Gastroesophageal sphincter (tissue), 4 donors: ENCODE measurements at regions not wholly inside any gene's neighbourhood (a gene's known extent, or its start where the extent isn't known, plus 50 kb on each side); places are given as distances from the start of the nearest gene placed in this dataset.

Experiments
- ATAC-seq: fragments of 150-250 bp; one replicate; pipeline ENCODE4 v1.9.1; 2016; ENCODE audit warnings: mild to moderate bottlenecking, moderate library complexity
- H3K27ac ChIP-seq, 4 donors: fragments of 200-600 bp; sonication (generic) in 3 of 4; 1 replicate in 3 of 4; 2 replicates in 1 of 4; pipeline ENCODE4 v1.5.1; 2016 to 2019
- H3K27me3 ChIP-seq: fragments of 200-600 bp; sonication (generic); one replicate; pipeline ENCODE4 v1.5.1; 2019
- H3K36me3 ChIP-seq, 2 donors: fragments of 200-600 bp; sonication (generic); one replicate each; pipeline ENCODE4 v1.5.1; 2019; ENCODE audit warnings: control low read depth in 1 of 2
- H3K4me1 ChIP-seq, 3 donors: fragments of 200-600 bp; sonication (generic); 1 replicate in 2 of 3; 2 replicates in 1 of 3; pipeline ENCODE4 v1.5.1; 2016 to 2019; ENCODE audit warnings: control low read depth in 2 of 3
- H3K4me3 ChIP-seq, 2 donors: fragments of 200-600 bp; sonication (generic); one replicate each; pipeline ENCODE4 v1.5.1; 2019; ENCODE audit warnings: mild to moderate bottlenecking in 1 of 2, moderate library complexity in 1 of 2
- H3K9me3 ChIP-seq, 3 donors: fragments of 200-600 bp; sonication (generic); one replicate each; pipeline ENCODE4 v1.5.1; 2017 to 2019; ENCODE audit warnings: control low read depth in 2 of 3
- EP300 ChIP-seq: sonication (generic); formaldehyde crosslinking; IDR thresholded peaks from one replicate; pipeline ENCODE4 v1.6.1; 2017; ENCODE audit warnings: antibody characterized with exemption, mild to moderate bottlenecking
- POLR2A ChIP-seq, 2 donors: fragments of 450-650 bp; IDR thresholded peaks; one replicate each; pipeline ENCODE4 v1.6.1; 2017; ENCODE audit warnings: antibody characterized with exemption in 2 of 2, mild to moderate bottlenecking in 2 of 2, moderate library complexity in 1 of 2
- POLR2AphosphoS5 ChIP-seq: sonication (generic); formaldehyde crosslinking; IDR thresholded peaks from one replicate; pipeline ENCODE4 v1.6.1; 2017; ENCODE audit warnings: antibody characterized with exemption
- WGBS, 2 donors: methylation state at CpG; one replicate each; pipeline ENCODE4 v1.1.5; 2018; ENCODE audit warnings: low coverage in 1 of 2; 5-methylcytosine and 5-hydroxymethylcytosine counted together
- TF ChIP-seq, protein P1 (sequence below), 4 experiments: fragments of 200-600 bp in 2 of 4; fragments of 450-650 bp in 2 of 4; sonication (generic) in 1 of 4; IDR thresholded peaks; one replicate each; pipeline ENCODE4 v1.5.1; 2017 to 2019; ENCODE audit warnings: antibody characterized with exemption in 4 of 4, mild to moderate bottlenecking in 2 of 4, moderate library complexity in 2 of 4

- no peaks in the 10 kb centered on the region for H3K36me3 ChIP-seq
- no peak for ATAC-seq
- TF ChIP-seq, protein P1, sequence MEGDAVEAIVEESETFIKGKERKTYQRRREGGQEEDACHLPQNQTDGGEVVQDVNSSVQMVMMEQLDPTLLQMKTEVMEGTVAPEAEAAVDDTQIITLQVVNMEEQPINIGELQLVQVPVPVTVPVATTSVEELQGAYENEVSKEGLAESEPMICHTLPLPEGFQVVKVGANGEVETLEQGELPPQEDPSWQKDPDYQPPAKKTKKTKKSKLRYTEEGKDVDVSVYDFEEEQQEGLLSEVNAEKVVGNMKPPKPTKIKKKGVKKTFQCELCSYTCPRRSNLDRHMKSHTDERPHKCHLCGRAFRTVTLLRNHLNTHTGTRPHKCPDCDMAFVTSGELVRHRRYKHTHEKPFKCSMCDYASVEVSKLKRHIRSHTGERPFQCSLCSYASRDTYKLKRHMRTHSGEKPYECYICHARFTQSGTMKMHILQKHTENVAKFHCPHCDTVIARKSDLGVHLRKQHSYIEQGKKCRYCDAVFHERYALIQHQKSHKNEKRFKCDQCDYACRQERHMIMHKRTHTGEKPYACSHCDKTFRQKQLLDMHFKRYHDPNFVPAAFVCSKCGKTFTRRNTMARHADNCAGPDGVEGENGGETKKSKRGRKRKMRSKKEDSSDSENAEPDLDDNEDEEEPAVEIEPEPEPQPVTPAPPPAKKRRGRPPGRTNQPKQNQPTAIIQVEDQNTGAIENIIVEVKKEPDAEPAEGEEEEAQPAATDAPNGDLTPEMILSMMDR (IDR thresholded peaks at IDR 0.05), result no peak
- no peak for TF ChIP-seq POLR2A (IDR thresholded peaks at IDR 0.05)
- TF ChIP-seq EP300, result no peak
- TF ChIP-seq POLR2AphosphoS5, result no peak
- H3K27me3 ChIP-seq, result no peaks in the 10 kb centered on the region
- peak overlapping the region in 1 of 2 donors; percentile 31 for H3K4me3 ChIP-seq
- WGBS, 2 donors, result 25 to 52% methylated on average over 7 to 16 of the region's 19 CpGs
- peaks cover 0 to 14% (median 0%) of the 10 kb centered on the region in 3 donors for H3K4me1 ChIP-seq
- peak overlapping the region in 3 of 4 donors; percentile 32 to 64 (median 39) for H3K27ac ChIP-seq
- no peaks in the 10 kb centered on the region for H3K9me3 ChIP-seq
These were observed 110.8 kb upstream of the ERCC6L2 start for GRCh38 chr9:95764533-95765319.

DNA sequence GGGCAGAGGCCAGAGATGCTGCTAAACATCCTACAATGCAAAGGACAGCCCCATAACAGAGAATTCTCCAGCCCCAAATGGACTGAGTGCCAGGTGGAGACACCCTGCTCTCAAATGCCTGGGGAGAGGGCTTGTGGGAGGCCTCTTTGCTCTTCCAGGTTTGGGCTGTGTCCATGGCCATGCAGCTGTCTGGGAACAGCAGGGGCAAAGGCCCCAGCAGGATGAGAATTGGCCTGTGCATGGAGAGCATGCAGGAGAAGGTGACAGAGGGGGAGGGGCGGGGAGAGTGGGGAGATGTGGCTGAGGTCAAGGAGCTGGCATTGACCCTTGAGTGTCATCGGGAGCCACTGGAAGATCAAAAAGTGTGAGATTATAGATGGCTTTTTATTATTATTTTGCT, 111.5 kb upstream of the ERCC6L2 start:
- H3K9me3 ChIP-seq, result no peaks in the 10 kb centered on the region
- no peak overlapping the region for H3K4me3 ChIP-seq
- H3K4me1 ChIP-seq, result peaks cover 0 to 14% (median 0%) of the 10 kb centered on the region in 3 donors
- peak overlapping the region in 1 of 4 donors; percentile 8 for H3K27ac ChIP-seq
- ATAC-seq, result no peak
- 67 to 87% methylated on average over 1 to 2 of the region's 2 CpGs for WGBS, 2 donors
- no peaks in the 10 kb centered on the region for H3K27me3 ChIP-seq
- H3K36me3 ChIP-seq, result no peaks in the 10 kb centered on the region
- TF ChIP-seq, protein P1 (IDR thresholded peaks at IDR 0.05), result no peak
- TF ChIP-seq EP300, result no peak
- no peak for TF ChIP-seq POLR2AphosphoS5
- no peak for TF ChIP-seq POLR2A (IDR thresholded peaks at IDR 0.05)

DNA sequence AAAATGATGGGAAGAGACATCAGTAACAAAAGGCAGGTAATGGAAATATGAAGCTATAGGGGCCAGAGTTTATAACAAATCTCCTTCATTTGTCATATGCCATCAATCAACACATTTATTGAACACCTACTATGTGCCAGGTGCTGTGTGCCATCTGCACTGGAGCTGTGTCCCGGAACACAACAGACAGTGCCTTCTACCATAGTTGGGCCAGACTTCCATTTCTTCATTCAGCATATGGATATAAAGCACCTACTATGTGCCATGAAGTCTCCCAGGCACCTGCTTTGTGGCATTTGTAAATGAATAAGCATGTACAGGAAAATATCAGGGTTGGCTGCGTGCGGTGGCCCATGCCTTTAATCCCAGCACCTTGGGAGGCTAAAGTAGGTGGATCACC, 112.5 kb upstream of the ERCC6L2 start:
- WGBS, 2 donors, result 86 to 100% methylated on average over 1 to 3 of the region's 3 CpGs

GRCh38 chr9:95762322-95762721, 113.2 kb upstream of the ERCC6L2 start:
- Histone ChIP-seq H3K4me1 (peaks cover 0 to 23% (median 0%) of the 10 kb centered on the region in 3 donors), H3K4me3 (no peak overlapping the region), H3K9me3 (no peaks in the 10 kb centered on the region), H3K36me3 (no peaks in the 10 kb centered on the region), H3K27ac (no peak overlapping the region), H3K27me3 (no peaks in the 10 kb centered on the region)
- ATAC-seq, result no peak
- TF ChIP-seq, protein P1 (IDR thresholded peaks at IDR 0.05), result no peak
- no peak for TF ChIP-seq EP300
- no peak for TF ChIP-seq POLR2AphosphoS5
- no peak for TF ChIP-seq POLR2A (IDR thresholded peaks at IDR 0.05)
- 94 to 100% methylated on average over 1 to 5 of the region's 6 CpGs for WGBS, 2 donors

More for the DNA sequence above, 112.5 kb upstream of the ERCC6L2 start:
- Histone ChIP-seq H3K27ac (no peak overlapping the region), H3K36me3 (no peaks in the 10 kb centered on the region), H3K27me3 (no peaks in the 10 kb centered on the region), H3K4me3 (no peak overlapping the region), H3K4me1 (peaks cover 0 to 16% (median 0%) of the 10 kb centered on the region in 3 donors), H3K9me3 (no peaks in the 10 kb centered on the region)
- no peak for TF ChIP-seq POLR2AphosphoS5
- TF ChIP-seq POLR2A (IDR thresholded peaks at IDR 0.05), result no peak
- TF ChIP-seq, protein P1 (IDR thresholded peaks at IDR 0.05), result no peak
- no peak for TF ChIP-seq EP300
- ATAC-seq, result no peak

DNA sequence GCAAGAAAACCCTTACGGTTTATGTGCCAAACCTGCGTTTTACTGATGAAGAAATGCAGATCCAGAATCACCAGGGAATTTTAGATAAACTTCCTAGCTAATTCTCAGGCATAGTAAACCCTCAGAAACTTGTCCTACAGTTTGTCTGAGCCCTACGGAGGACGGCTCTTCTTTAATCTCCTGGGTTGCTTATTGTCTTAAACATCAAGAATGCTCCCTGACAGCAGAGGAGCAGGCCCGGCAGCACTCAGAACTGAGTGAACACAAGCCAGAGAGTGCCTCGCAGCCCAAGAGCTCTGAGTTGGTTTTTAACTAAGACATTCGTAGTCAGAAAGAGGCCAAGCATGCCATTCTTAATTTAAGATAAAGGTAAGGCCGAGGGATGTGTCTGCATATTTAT, 114.7 kb upstream of the ERCC6L2 start:
- no peaks in the 10 kb centered on the region for H3K9me3 ChIP-seq
- H3K4me1 ChIP-seq, result peaks cover 0 to 38% (median 4%) of the 10 kb centered on the region in 3 donors
- 64 to 85% methylated on average over 5 of the region's 8 CpGs for WGBS, 2 donors
- no peak for ATAC-seq
- TF ChIP-seq EP300 (no peak), POLR2A (IDR thresholded peaks at IDR 0.05) (no peak), POLR2AphosphoS5 (no peak)
- TF ChIP-seq, protein P1 (IDR thresholded peaks at IDR 0.05), result no peak
- H3K4me3 ChIP-seq, result no peak overlapping the region
- no peaks in the 10 kb centered on the region for H3K36me3 ChIP-seq
- no peaks in the 10 kb centered on the region for H3K27me3 ChIP-seq
- no peak overlapping the region for H3K27ac ChIP-seq
